Nephron (organoid): ENCODE measurements at regions not wholly inside any gene's neighbourhood (a gene's known extent, or its start where the extent isn't known, plus 50 kb on each side); places are given as distances from the start of the nearest gene placed in this dataset.
A peak's percentile ranks its signal among the peaks of the same experiment; 100 is the strongest.

Source experiments
- H3K27ac Mint-ChIP-seq, 3 experiments: 2 replicates each; pipeline ENCODE4 v1.8.0; 2020; ENCODE audit warnings: mixed read lengths in 3 of 3, mild to moderate bottlenecking in 2 of 3, moderate library complexity in 1 of 3
- H3K27me3 Mint-ChIP-seq: 2 replicates; pipeline ENCODE4 v1.8.0; 2021; ENCODE audit warnings: low read depth, mild to moderate bottlenecking, moderate library complexity, mixed read lengths
- H3K36me3 Mint-ChIP-seq: 2 replicates; pipeline ENCODE4 v1.8.0; 2020; ENCODE audit warnings: low read depth, mixed read lengths
- H3K4me1 Mint-ChIP-seq: 2 replicates; pipeline ENCODE4 v1.8.0; 2020; ENCODE audit warnings: mixed read lengths
- H3K4me3 Mint-ChIP-seq, 3 experiments: 2 replicates each; pipeline ENCODE4 v1.8.0; 2020; ENCODE audit warnings: mild to moderate bottlenecking in 3 of 3, mixed read lengths in 3 of 3, moderate library complexity in 2 of 3
- H3K9me3 Mint-ChIP-seq: 2 replicates; pipeline ENCODE4 v1.8.0; 2020; ENCODE audit warnings: mixed read lengths
- TF ChIP-seq, protein P1 (sequence below), 3 experiments: fragments of 200-600 bp; sonication (generic); IDR thresholded peaks; one replicate each; pipeline ENCODE4 v1.5.0; 2021; ENCODE audit warnings: antibody characterized with exemption in 3 of 3; ENCODE audit not compliant: unreplicated experiment in 3 of 3

GRCh38 chr1:157247005-157247763 is 109.0 kb upstream of the ETV3 start:
- Mint-ChIP-seq H3K27me3 (no peaks in the 10 kb centered on the region), H3K27ac (no peak overlapping the region), H3K4me3 (no peak overlapping the region), H3K9me3 (peaks cover 15% of the 10 kb centered on the region), H3K4me1 (no peaks in the 10 kb centered on the region), H3K36me3 (no peaks in the 10 kb centered on the region)
- TF ChIP-seq, protein P1, sequence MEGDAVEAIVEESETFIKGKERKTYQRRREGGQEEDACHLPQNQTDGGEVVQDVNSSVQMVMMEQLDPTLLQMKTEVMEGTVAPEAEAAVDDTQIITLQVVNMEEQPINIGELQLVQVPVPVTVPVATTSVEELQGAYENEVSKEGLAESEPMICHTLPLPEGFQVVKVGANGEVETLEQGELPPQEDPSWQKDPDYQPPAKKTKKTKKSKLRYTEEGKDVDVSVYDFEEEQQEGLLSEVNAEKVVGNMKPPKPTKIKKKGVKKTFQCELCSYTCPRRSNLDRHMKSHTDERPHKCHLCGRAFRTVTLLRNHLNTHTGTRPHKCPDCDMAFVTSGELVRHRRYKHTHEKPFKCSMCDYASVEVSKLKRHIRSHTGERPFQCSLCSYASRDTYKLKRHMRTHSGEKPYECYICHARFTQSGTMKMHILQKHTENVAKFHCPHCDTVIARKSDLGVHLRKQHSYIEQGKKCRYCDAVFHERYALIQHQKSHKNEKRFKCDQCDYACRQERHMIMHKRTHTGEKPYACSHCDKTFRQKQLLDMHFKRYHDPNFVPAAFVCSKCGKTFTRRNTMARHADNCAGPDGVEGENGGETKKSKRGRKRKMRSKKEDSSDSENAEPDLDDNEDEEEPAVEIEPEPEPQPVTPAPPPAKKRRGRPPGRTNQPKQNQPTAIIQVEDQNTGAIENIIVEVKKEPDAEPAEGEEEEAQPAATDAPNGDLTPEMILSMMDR (IDR thresholded peaks at IDR 0.05; ENCODE audit: unreplicated experiment in 3 of 3): no peak

GRCh38 chr1:157245823-157246222 is 107.6 kb upstream of the ETV3 start:
- no peaks in the 10 kb centered on the region for H3K27me3 Mint-ChIP-seq
- H3K27ac Mint-ChIP-seq: no peak overlapping the region
- H3K36me3 Mint-ChIP-seq: no peaks in the 10 kb centered on the region
- TF ChIP-seq, protein P1 (IDR thresholded peaks at IDR 0.05; ENCODE audit: unreplicated experiment in 3 of 3): no peak
- peaks cover 18% of the 10 kb centered on the region for H3K9me3 Mint-ChIP-seq
- no peak overlapping the region for H3K4me3 Mint-ChIP-seq
- H3K4me1 Mint-ChIP-seq: no peaks in the 10 kb centered on the region

GRCh38 chr1:157241185-157241538 is 103.0 kb upstream of the ETV3 start:
- H3K27me3 Mint-ChIP-seq: no peaks in the 10 kb centered on the region
- TF ChIP-seq, protein P1 (IDR thresholded peaks at IDR 0.05; ENCODE audit: unreplicated experiment in 3 of 3): no peak
- peak overlapping the region; percentile 97 for H3K27ac Mint-ChIP-seq
- no peaks in the 10 kb centered on the region for H3K36me3 Mint-ChIP-seq
- H3K4me3 Mint-ChIP-seq: no peak overlapping the region
- peaks cover 10% of the 10 kb centered on the region for H3K9me3 Mint-ChIP-seq
- H3K4me1 Mint-ChIP-seq: peaks cover 7% of the 10 kb centered on the region

DNA sequence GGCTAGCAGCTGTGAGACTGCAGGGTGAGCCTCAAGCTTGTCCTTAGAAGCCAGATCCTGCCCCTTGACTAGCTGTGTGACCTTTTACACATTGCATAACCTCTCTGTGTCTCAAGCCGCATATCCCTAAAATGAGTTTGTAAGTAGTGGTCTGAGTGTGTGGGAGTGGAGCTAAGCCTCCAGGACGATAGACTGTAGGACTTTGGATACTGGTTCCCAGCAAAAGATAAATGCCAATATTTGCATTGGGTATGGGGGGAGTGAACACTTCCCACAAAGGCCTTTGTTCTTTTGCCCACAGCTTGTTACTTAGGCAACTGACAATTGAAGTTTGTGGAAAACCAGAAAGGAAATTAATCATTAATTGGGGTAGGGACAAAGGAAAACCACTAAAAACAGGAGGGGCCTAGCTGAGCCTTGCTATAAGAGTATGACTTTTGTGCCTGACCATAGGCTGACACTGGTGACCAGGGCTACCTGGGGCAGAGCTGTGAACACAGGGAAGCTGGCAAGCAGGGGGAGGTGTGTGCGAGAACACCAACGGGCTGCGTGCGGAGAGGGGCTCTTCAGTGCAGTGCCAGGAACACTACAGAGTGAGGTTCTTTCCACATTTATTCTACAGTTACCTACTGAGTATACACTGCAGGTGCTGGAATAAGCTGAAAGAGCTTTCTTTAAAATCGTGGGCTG is 102.4 kb upstream of the ETV3 start:
- Mint-ChIP-seq H3K4me3 (no peak overlapping the region), H3K9me3 (peaks cover 10% of the 10 kb centered on the region), H3K27me3 (no peaks in the 10 kb centered on the region), H3K27ac (peak overlapping the region; percentile 97), H3K4me1 (peaks cover 7% of the 10 kb centered on the region), H3K36me3 (no peaks in the 10 kb centered on the region)
- TF ChIP-seq, protein P1 (IDR thresholded peaks at IDR 0.05; ENCODE audit: unreplicated experiment in 3 of 3): no peak

GRCh38 chr1:157239936-157240335 is 101.7 kb upstream of the ETV3 start:
- no peak overlapping the region for H3K4me3 Mint-ChIP-seq
- H3K9me3 Mint-ChIP-seq: peaks cover 10% of the 10 kb centered on the region
- H3K27me3 Mint-ChIP-seq: no peaks in the 10 kb centered on the region
- TF ChIP-seq, protein P1 (IDR thresholded peaks at IDR 0.05; ENCODE audit: unreplicated experiment in 3 of 3): no peak
- H3K27ac Mint-ChIP-seq: peak overlapping the region in 2 of 3 experiments; percentile 24 to 34
- no peaks in the 10 kb centered on the region for H3K36me3 Mint-ChIP-seq
- H3K4me1 Mint-ChIP-seq: peaks cover 7% of the 10 kb centered on the region
